Ishikawa (cell line): ENCODE measurements at regions not wholly inside any gene's neighbourhood (a gene's known extent, or its start where the extent isn't known, plus 50 kb on each side); places are given as distances from the start of the nearest gene placed in this dataset.

Experiments used
- CEBPB ChIP-seq: IDR thresholded peaks from 2 replicates; pipeline ENCODE4 v1.6.1; 2012
- CREB1 ChIP-seq: IDR thresholded peaks from 2 replicates; pipeline ENCODE4 v1.6.1; 2012; ENCODE audit warnings: low read depth
- EGR1 ChIP-seq: IDR thresholded peaks from 2 replicates; pipeline ENCODE4 v1.6.1; 2012
- EP300 ChIP-seq: IDR thresholded peaks from 2 replicates; pipeline ENCODE4 v1.6.1; 2012; ENCODE audit warnings: borderline replicate concordance
- FOXM1 ChIP-seq: IDR thresholded peaks from 2 replicates; pipeline ENCODE4 v1.6.1; 2012; ENCODE audit warnings: low read depth, borderline replicate concordance
- MAX ChIP-seq: IDR thresholded peaks from 2 replicates; pipeline ENCODE4 v1.6.1; 2012
- NFIC ChIP-seq: IDR thresholded peaks from 2 replicates; pipeline ENCODE4 v1.6.1; 2012
- RAD21 ChIP-seq: IDR thresholded peaks from 2 replicates; pipeline ENCODE4 v1.6.1; 2012; ENCODE audit warnings: low read depth
- TAF1 ChIP-seq: IDR thresholded peaks from 2 replicates; pipeline ENCODE4 v1.6.1; 2012; ENCODE audit warnings: low read depth, mild to moderate bottlenecking
- TCF12 ChIP-seq: IDR thresholded peaks from 2 replicates; pipeline ENCODE4 v1.6.1; 2012; ENCODE audit warnings: low read depth
- ZBTB7A ChIP-seq: IDR thresholded peaks from 2 replicates; pipeline ENCODE4 v1.6.1; 2012; ENCODE audit warnings: low read depth
- TF ChIP-seq, protein P1 (sequence below): IDR thresholded peaks from 2 replicates; pipeline ENCODE4 v1.6.1; 2012; ENCODE audit warnings: low read depth, mild to moderate bottlenecking

- TF ChIP-seq, protein P1, sequence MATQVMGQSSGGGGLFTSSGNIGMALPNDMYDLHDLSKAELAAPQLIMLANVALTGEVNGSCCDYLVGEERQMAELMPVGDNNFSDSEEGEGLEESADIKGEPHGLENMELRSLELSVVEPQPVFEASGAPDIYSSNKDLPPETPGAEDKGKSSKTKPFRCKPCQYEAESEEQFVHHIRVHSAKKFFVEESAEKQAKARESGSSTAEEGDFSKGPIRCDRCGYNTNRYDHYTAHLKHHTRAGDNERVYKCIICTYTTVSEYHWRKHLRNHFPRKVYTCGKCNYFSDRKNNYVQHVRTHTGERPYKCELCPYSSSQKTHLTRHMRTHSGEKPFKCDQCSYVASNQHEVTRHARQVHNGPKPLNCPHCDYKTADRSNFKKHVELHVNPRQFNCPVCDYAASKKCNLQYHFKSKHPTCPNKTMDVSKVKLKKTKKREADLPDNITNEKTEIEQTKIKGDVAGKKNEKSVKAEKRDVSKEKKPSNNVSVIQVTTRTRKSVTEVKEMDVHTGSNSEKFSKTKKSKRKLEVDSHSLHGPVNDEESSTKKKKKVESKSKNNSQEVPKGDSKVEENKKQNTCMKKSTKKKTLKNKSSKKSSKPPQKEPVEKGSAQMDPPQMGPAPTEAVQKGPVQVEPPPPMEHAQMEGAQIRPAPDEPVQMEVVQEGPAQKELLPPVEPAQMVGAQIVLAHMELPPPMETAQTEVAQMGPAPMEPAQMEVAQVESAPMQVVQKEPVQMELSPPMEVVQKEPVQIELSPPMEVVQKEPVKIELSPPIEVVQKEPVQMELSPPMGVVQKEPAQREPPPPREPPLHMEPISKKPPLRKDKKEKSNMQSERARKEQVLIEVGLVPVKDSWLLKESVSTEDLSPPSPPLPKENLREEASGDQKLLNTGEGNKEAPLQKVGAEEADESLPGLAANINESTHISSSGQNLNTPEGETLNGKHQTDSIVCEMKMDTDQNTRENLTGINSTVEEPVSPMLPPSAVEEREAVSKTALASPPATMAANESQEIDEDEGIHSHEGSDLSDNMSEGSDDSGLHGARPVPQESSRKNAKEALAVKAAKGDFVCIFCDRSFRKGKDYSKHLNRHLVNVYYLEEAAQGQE, result no peak
- TF ChIP-seq TAF1, result no peak
- no peak for TF ChIP-seq TCF12
- TF ChIP-seq NFIC, result no peak
- no peak for TF ChIP-seq FOXM1
- no peak; the same call in 1 of the 2 replicates for TF ChIP-seq RAD21
- no peak for TF ChIP-seq ZBTB7A
- TF ChIP-seq EP300, result no peak
- TF ChIP-seq MAX, result no peak
- TF ChIP-seq CREB1, result no peak
- TF ChIP-seq EGR1, result no peak
- TF ChIP-seq CEBPB, result no peak
Measured at GRCh38 chr13:107867701-107868661, 347.4 kb downstream of the LIG4 start.
